Vagina (tissue), 2 donors: ENCODE measurements at regions not wholly inside any gene's neighbourhood (a gene's known extent, or its start where the extent isn't known, plus 50 kb on each side); places are given as distances from the start of the nearest gene placed in this dataset.

Experiments used
- POLR2AphosphoS5 ChIP-seq, 2 donors: sonication (generic); formaldehyde crosslinking; IDR thresholded peaks; one replicate each; pipeline ENCODE4 v1.9.0; 2017; ENCODE audit warnings: antibody characterized with exemption in 2 of 2, mild to moderate bottlenecking in 2 of 2, low read depth in 1 of 2; ENCODE audit not compliant: insufficient read depth in 1 of 2
- TF ChIP-seq, protein P1 (sequence below), 3 experiments: fragments of 450-650 bp in 2 of 3; fragments of 200-600 bp in 1 of 3; sonication (generic) in 1 of 3; IDR thresholded peaks; one replicate each; pipeline ENCODE4 v1.5.1; 2017 to 2019; ENCODE audit warnings: antibody characterized with exemption in 3 of 3, mild to moderate bottlenecking in 2 of 3, moderate library complexity in 2 of 3

GRCh38 chr11:128367573-128367972 is 219.8 kb downstream of the ETS1 start:
- TF ChIP-seq, protein P1, sequence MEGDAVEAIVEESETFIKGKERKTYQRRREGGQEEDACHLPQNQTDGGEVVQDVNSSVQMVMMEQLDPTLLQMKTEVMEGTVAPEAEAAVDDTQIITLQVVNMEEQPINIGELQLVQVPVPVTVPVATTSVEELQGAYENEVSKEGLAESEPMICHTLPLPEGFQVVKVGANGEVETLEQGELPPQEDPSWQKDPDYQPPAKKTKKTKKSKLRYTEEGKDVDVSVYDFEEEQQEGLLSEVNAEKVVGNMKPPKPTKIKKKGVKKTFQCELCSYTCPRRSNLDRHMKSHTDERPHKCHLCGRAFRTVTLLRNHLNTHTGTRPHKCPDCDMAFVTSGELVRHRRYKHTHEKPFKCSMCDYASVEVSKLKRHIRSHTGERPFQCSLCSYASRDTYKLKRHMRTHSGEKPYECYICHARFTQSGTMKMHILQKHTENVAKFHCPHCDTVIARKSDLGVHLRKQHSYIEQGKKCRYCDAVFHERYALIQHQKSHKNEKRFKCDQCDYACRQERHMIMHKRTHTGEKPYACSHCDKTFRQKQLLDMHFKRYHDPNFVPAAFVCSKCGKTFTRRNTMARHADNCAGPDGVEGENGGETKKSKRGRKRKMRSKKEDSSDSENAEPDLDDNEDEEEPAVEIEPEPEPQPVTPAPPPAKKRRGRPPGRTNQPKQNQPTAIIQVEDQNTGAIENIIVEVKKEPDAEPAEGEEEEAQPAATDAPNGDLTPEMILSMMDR (IDR thresholded peaks at IDR 0.05) = no peak
- TF ChIP-seq POLR2AphosphoS5 (IDR thresholded peaks at IDR 0.05; ENCODE audit: insufficient read depth in 1 of 2, low read depth in 1 of 2) = no peak
